Ascending aorta (tissue), 2 donors: ENCODE measurements at regions not wholly inside any gene's neighbourhood (a gene's known extent, or its start where the extent isn't known, plus 50 kb on each side); places are given as distances from the start of the nearest gene placed in this dataset.

ENCODE experiments used
- DNase-seq, 2 donors: peaks; one replicate each; pipeline ENCODE4 v3.0.0-alpha.2; 2019; ENCODE audit warnings: low spot score in 2 of 2
- H3K27ac ChIP-seq, 2 donors: fragments of 200-600 bp; sonication (generic); one replicate each; pipeline ENCODE4 v1.5.1; 2016 to 2017; ENCODE audit warnings: mild to moderate bottlenecking in 1 of 2
- H3K27me3 ChIP-seq: fragments of 200-600 bp; sonication (generic); one replicate; pipeline ENCODE4 v1.5.1; 2017
- H3K36me3 ChIP-seq, 2 donors: fragments of 200-600 bp; sonication (generic); one replicate each; pipeline ENCODE4 v1.5.1; 2016
- H3K4me1 ChIP-seq, 2 donors: fragments of 200-600 bp; sonication (generic); one replicate each; pipeline ENCODE4 v1.5.1; 2016 to 2017; ENCODE audit warnings: mild to moderate bottlenecking in 1 of 2
- H3K4me3 ChIP-seq, 2 donors: fragments of 200-600 bp; sonication (generic); one replicate each; pipeline ENCODE4 v1.5.1; 2016 to 2017; ENCODE audit warnings: mild to moderate bottlenecking in 1 of 2
- H3K9me3 ChIP-seq, 2 donors: fragments of 200-600 bp; sonication (generic); one replicate each; pipeline ENCODE4 v1.5.1; 2016
- intact Hi-C: fragments of 100-400 bp; cut with DNase I; formaldehyde crosslinking; loops from one replicate; pipeline ENCODE4 v1.15.1; 2023
- TF ChIP-seq, protein P1 (sequence below), 3 experiments: fragments of 200-600 bp in 2 of 3; fragments of 450-650 bp in 1 of 3; sonication (generic) in 2 of 3; IDR thresholded peaks; one replicate each; pipeline ENCODE4 v1.5.1; 2016 to 2019; ENCODE audit warnings: antibody characterized with exemption in 3 of 3, mild to moderate bottlenecking in 1 of 3, moderate library complexity in 1 of 3

DNA sequence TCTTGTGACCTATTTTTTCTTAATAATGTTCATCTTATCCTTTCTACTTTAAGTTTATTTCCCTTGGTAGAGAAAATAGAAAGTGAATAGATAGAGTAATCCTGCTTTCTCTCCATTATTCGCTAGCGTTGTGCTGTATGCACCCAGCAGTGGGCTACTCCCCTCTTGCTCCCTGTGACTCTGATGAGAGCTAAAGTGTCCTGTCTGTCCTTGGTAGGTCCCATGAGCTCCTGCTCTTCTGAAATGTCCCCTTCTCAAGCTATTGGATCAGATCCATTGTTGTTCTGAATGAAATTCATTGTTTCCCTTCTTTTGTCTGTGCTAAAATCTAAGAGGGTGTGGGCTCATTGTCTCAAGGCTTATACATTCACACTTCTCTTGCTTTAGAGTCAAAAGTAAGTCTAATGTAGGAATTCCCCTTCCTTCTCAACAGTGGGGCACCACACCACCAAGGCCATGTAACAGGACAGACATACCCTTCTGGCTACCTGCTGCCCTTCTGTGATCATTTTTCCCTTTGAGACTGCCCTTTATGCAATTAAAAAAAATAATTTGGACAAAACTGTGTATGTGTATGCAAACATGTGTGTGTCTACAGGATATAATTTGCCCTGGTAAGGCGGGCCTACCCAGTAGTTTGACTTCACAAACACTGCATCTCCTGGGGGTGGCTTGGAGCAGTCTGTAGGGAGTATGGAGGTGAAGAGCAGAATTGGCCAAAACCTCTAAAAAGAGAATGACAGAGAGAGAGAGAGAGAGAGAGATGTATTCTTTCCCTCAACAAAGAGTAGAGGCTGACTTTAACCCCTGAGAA, 167.0 kb upstream of the MYLIP start:
- H3K27ac ChIP-seq, result no peak overlapping the region
- no peaks in the 10 kb centered on the region for H3K36me3 ChIP-seq
- no peaks in the 10 kb centered on the region for H3K9me3 ChIP-seq
- no peak for DNase-seq
- TF ChIP-seq, protein P1, sequence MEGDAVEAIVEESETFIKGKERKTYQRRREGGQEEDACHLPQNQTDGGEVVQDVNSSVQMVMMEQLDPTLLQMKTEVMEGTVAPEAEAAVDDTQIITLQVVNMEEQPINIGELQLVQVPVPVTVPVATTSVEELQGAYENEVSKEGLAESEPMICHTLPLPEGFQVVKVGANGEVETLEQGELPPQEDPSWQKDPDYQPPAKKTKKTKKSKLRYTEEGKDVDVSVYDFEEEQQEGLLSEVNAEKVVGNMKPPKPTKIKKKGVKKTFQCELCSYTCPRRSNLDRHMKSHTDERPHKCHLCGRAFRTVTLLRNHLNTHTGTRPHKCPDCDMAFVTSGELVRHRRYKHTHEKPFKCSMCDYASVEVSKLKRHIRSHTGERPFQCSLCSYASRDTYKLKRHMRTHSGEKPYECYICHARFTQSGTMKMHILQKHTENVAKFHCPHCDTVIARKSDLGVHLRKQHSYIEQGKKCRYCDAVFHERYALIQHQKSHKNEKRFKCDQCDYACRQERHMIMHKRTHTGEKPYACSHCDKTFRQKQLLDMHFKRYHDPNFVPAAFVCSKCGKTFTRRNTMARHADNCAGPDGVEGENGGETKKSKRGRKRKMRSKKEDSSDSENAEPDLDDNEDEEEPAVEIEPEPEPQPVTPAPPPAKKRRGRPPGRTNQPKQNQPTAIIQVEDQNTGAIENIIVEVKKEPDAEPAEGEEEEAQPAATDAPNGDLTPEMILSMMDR (IDR thresholded peaks at IDR 0.05), result no peak
- intact Hi-C loops, result no loop called here
- H3K27me3 ChIP-seq, result no peaks in the 10 kb centered on the region
- H3K4me3 ChIP-seq, result no peak overlapping the region
- no peaks in the 10 kb centered on the region for H3K4me1 ChIP-seq

DNA sequence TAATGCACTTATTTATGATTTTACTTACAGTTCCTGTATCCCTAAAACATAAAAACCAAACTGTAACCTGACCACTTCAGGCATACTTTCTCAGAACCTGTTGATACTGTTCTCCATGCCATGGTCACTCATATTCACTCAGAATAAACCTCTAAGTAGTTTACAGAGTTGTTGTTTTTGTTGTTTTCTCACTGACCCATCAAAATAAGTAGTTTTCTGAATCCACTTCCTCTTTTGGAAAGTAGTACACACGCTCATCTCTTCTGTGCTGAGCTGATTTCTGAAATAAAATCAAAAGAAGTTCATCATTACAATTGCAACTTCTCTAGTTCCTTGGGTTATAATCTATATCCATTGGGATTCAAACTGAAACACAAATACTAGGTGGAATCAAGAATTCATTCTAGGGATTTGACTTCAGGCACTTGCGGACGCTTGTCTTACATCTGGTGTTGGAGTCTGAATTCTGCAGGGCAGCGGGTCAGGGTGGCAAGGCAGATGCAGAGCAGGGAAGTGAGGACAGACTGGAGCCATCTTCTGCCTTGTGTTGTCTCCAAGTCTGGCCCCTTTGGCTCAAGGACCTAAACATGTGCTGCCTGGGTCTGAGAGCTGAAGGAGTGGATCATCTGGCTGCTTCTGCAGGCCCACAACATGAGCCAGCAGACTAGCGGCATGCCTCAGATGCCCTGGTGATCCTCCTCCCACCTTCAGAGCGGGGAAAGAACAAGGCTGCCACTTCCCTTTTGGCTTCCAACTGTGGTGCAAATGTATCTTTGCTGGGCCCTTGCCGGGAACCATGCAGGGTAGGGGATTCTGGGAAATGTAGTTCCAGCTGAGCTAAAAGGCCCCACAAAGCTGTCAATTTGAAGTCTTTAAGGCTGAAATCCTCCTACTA, 167.9 kb upstream of the MYLIP start:
- H3K27me3 ChIP-seq, result no peaks in the 10 kb centered on the region
- no peak overlapping the region for H3K27ac ChIP-seq
- no peaks in the 10 kb centered on the region for H3K4me1 ChIP-seq
- no peaks in the 10 kb centered on the region for H3K36me3 ChIP-seq
- H3K4me3 ChIP-seq, result no peak overlapping the region
- intact Hi-C loops, result no loop called here
- TF ChIP-seq, protein P1 (IDR thresholded peaks at IDR 0.05), result no peak
- no peaks in the 10 kb centered on the region for H3K9me3 ChIP-seq
- DNase-seq, result no peak

- H3K27ac ChIP-seq, result no peak overlapping the region
- H3K36me3 ChIP-seq, result no peaks in the 10 kb centered on the region
- H3K4me1 ChIP-seq, result no peaks in the 10 kb centered on the region
- no peak for DNase-seq
- H3K9me3 ChIP-seq, result no peaks in the 10 kb centered on the region
- TF ChIP-seq, protein P1 (IDR thresholded peaks at IDR 0.05), result no peak
- no peaks in the 10 kb centered on the region for H3K27me3 ChIP-seq
- intact Hi-C loops, result no loop called here
- H3K4me3 ChIP-seq, result no peak overlapping the region
Observed at GRCh38 chr6:15957655-15958169, 171.2 kb upstream of the MYLIP start.

GRCh38 chr6:15956205-15957106, 172.4 kb upstream of the MYLIP start:
- intact Hi-C loops, result no loop called here

More at GRCh38 chr6:15956205-15957106, 172.4 kb upstream of the MYLIP start:
- DNase-seq, result no peak
- Histone ChIP-seq H3K36me3 (no peaks in the 10 kb centered on the region), H3K9me3 (no peaks in the 10 kb centered on the region), H3K4me3 (no peak overlapping the region), H3K4me1 (no peaks in the 10 kb centered on the region), H3K27ac (no peak overlapping the region), H3K27me3 (no peaks in the 10 kb centered on the region)
- TF ChIP-seq, protein P1 (IDR thresholded peaks at IDR 0.05), result no peak
